Skeletal muscle cell (primary cell): ENCODE measurements at regions not wholly inside any gene's neighbourhood (a gene's known extent, or its start where the extent isn't known, plus 50 kb on each side); places are given as distances from the start of the nearest gene placed in this dataset.
"Not testable (repeated sequence)": the region's sequence is repeated elsewhere in the genome, so short reads cannot be mapped to it uniquely, and the experiment has no call there.

Source experiments
- DNase-seq: peaks from one replicate; pipeline ENCODE4 v3.0.0-alpha.2; 2010; ENCODE audit warnings: low read depth
- H3K4me3 ChIP-seq: 2 replicates; pipeline ENCODE4 v1.5.1; 2011; ENCODE audit warnings: low read depth, mild to moderate bottlenecking, control low read depth, low read length, moderate library complexity

- H3K4me3 ChIP-seq: no peak overlapping the region
- DNase-seq: no peak
These were observed 1494.7 kb downstream of the CDH8 start for GRCh38 chr16:60541535-60541934.

- DNase-seq: no peak
- H3K4me3 ChIP-seq: no peak overlapping the region
These were observed 1525.3 kb downstream of the CDH8 start for GRCh38 chr16:60510941-60511340.

- no peak overlapping the region for H3K4me3 ChIP-seq
- no peak for DNase-seq
These were observed 1526.0 kb downstream of the CDH8 start for GRCh38 chr16:60510208-60510607.

GRCh38 chr16:60491273-60491672 is 1545.0 kb downstream of the CDH8 start:
- DNase-seq: no peak
- no peak overlapping the region for H3K4me3 ChIP-seq

- DNase-seq: no peak
- no peak overlapping the region for H3K4me3 ChIP-seq
These were observed 1550.3 kb downstream of the CDH8 start for GRCh38 chr16:60485872-60486489.

GRCh38 chr16:60484901-60485300 is 1551.3 kb downstream of the CDH8 start:
- H3K4me3 ChIP-seq: no peak overlapping the region
- DNase-seq: no peak

- no peak for DNase-seq
- no peak overlapping the region for H3K4me3 ChIP-seq
These were observed 1554.6 kb downstream of the CDH8 start for GRCh38 chr16:60481591-60481990.

- no peak for DNase-seq
- H3K4me3 ChIP-seq: no peak overlapping the region
These were observed 1557.4 kb downstream of the CDH8 start for GRCh38 chr16:60478810-60479209.

GRCh38 chr16:60463986-60464385 is 1572.3 kb downstream of the CDH8 start:
- H3K4me3 ChIP-seq: no peak overlapping the region
- DNase-seq: no peak

GRCh38 chr16:60459463-60459862 is 1576.8 kb downstream of the CDH8 start:
- H3K4me3 ChIP-seq: no peak overlapping the region
- DNase-seq: no peak

GRCh38 chr16:60458255-60458654 is 1578.0 kb downstream of the CDH8 start:
- DNase-seq: no peak
- no peak overlapping the region for H3K4me3 ChIP-seq

- no peak for DNase-seq
- H3K4me3 ChIP-seq: no peak overlapping the region
These were observed 1583.6 kb downstream of the CDH8 start for GRCh38 chr16:60452646-60453045.

GRCh38 chr16:60438894-60439293 is 1597.3 kb downstream of the CDH8 start:
- H3K4me3 ChIP-seq: no peak overlapping the region
- DNase-seq: no peak

GRCh38 chr16:60432472-60432871 is 1603.8 kb downstream of the CDH8 start:
- no peak overlapping the region for H3K4me3 ChIP-seq
- DNase-seq: no peak

GRCh38 chr16:60419859-60420258 is 1616.4 kb downstream of the CDH8 start:
- no peak for DNase-seq
- H3K4me3 ChIP-seq: no peak overlapping the region

GRCh38 chr16:60414613-60415012 is 1621.6 kb downstream of the CDH8 start:
- DNase-seq: no peak
- no peak overlapping the region for H3K4me3 ChIP-seq

- no peak overlapping the region for H3K4me3 ChIP-seq
- DNase-seq: no peak
These were observed 1622.3 kb downstream of the CDH8 start for GRCh38 chr16:60413969-60414368.

GRCh38 chr16:60407606-60408005 is 1628.6 kb downstream of the CDH8 start:
- no peak overlapping the region for H3K4me3 ChIP-seq
- no peak for DNase-seq

- DNase-seq: no peak
- no peak overlapping the region for H3K4me3 ChIP-seq
These were observed 1629.2 kb downstream of the CDH8 start for GRCh38 chr16:60407034-60407433.

- no peak for DNase-seq
- H3K4me3 ChIP-seq: no peak overlapping the region
These were observed 1631.0 kb downstream of the CDH8 start for GRCh38 chr16:60405286-60405685.

- no peak for DNase-seq
- no peak overlapping the region for H3K4me3 ChIP-seq
These were observed 1631.8 kb downstream of the CDH8 start for GRCh38 chr16:60404401-60404800.

- not testable (repeated sequence) for DNase-seq, H3K4me3 ChIP-seq
These were observed 1633.3 kb downstream of the CDH8 start for GRCh38 chr16:60402941-60403340.
